ENCODE measurements at regions not wholly inside any gene's neighbourhood (a gene's known extent, or its start where the extent isn't known, plus 50 kb on each side); places are given as distances from the start of the nearest gene placed in this dataset.
"Not testable (repeated sequence)": the region's sequence is repeated elsewhere in the genome, so short reads cannot be mapped to it uniquely, and the experiment has no call there.

GRCh38 chr14:39665075-39665475 lies 232.8 kb upstream of the FBXO33 start:
- H3K9me3 ChIP-seq (ENCODE audit: insufficient read depth, low read depth, low read length), result no peaks in the 10 kb centered on the region
- H3K27ac ChIP-seq (ENCODE audit: low read depth, low read length), result no peak overlapping the region
- H3K4me2 ChIP-seq (ENCODE audit: low read length), result no peak overlapping the region
- H3K23ac ChIP-seq (ENCODE audit: low read length), result no peak overlapping the region
- H3K79me1 ChIP-seq (ENCODE audit: low read length), result no peaks in the 10 kb centered on the region
- H3K4ac ChIP-seq (ENCODE audit: low read depth, low read length), result no peak overlapping the region
- no peak overlapping the region for H3K18ac ChIP-seq (ENCODE audit: low read length)
- H4K91ac ChIP-seq (ENCODE audit: low read depth, low read length), result no peak overlapping the region
- H4K12ac ChIP-seq (ENCODE audit: low read depth, low read length), result no peak overlapping the region
- H2BK120ac ChIP-seq (ENCODE audit: insufficient read depth, low read length, poor library complexity), result no peak overlapping the region
- no peak for DNase-seq
- H3K14ac ChIP-seq (ENCODE audit: low read length), result no peak overlapping the region
- H3K36me3 ChIP-seq (ENCODE audit: control insufficient read depth in 1 of 2, insufficient read depth in 2 of 2, low read length in 2 of 2), result no peaks in the 10 kb centered on the region
- no peaks in the 10 kb centered on the region for H3K79me2 ChIP-seq (ENCODE audit: control insufficient read depth, insufficient read depth, low read length, poor library complexity)
- H2BK12ac ChIP-seq (ENCODE audit: low read length), result no peak overlapping the region
- no peak overlapping the region for H2AK5ac ChIP-seq (ENCODE audit: low read length)
- no peak overlapping the region for H3K4me3 ChIP-seq (ENCODE audit: low read depth, low read length)
- no peak overlapping the region for H4K8ac ChIP-seq (ENCODE audit: low read depth, low read length)
- no peak overlapping the region for H3K9ac ChIP-seq (ENCODE audit: low read length)
- no peak overlapping the region for H2BK5ac ChIP-seq (ENCODE audit: low read depth, low read length, poor library complexity)
- no peak overlapping the region for H2AFZ ChIP-seq (ENCODE audit: insufficient read depth, low read length, poor library complexity)
- no peaks in the 10 kb centered on the region for H3K4me1 ChIP-seq (ENCODE audit: control insufficient read depth in 1 of 2, insufficient read depth in 2 of 2, low read length in 2 of 2)
- no CpG with 5 or more reads among the region's 1 CpG for WGBS (ENCODE audit: extremely low coverage, insufficient coverage, insufficient read length)
- H3K27me3 ChIP-seq (ENCODE audit: insufficient read depth, low read length), result no peaks in the 10 kb centered on the region

GRCh38 chr14:39664646-39665045 lies 232.4 kb upstream of the FBXO33 start:
- Histone ChIP-seq H2BK120ac (ENCODE audit: insufficient read depth, low read length, poor library complexity) (no peak overlapping the region), H3K4me2 (ENCODE audit: low read length) (no peak overlapping the region), H2BK12ac (ENCODE audit: low read length) (no peak overlapping the region), H3K18ac (ENCODE audit: low read length) (no peak overlapping the region), H3K9ac (ENCODE audit: low read length) (no peak overlapping the region), H2AFZ (ENCODE audit: insufficient read depth, low read length, poor library complexity) (no peak overlapping the region), H3K4me3 (ENCODE audit: low read depth, low read length) (no peak overlapping the region), H3K27ac (ENCODE audit: low read depth, low read length) (no peak overlapping the region), H3K36me3 (ENCODE audit: control insufficient read depth in 1 of 2, insufficient read depth in 2 of 2, low read length in 2 of 2) (no peaks in the 10 kb centered on the region), H3K14ac (ENCODE audit: low read length) (no peak overlapping the region), H3K23ac (ENCODE audit: low read length) (no peak overlapping the region), H2BK5ac (ENCODE audit: low read depth, low read length, poor library complexity) (no peak overlapping the region), H3K79me1 (ENCODE audit: low read length) (no peaks in the 10 kb centered on the region), H2AK5ac (ENCODE audit: low read length) (no peak overlapping the region), H3K4me1 (ENCODE audit: control insufficient read depth in 1 of 2, insufficient read depth in 2 of 2, low read length in 2 of 2) (no peaks in the 10 kb centered on the region), H3K27me3 (ENCODE audit: insufficient read depth, low read length) (no peaks in the 10 kb centered on the region), H3K9me3 (ENCODE audit: insufficient read depth, low read depth, low read length) (no peaks in the 10 kb centered on the region), H4K91ac (ENCODE audit: low read depth, low read length) (no peak overlapping the region), H4K8ac (ENCODE audit: low read depth, low read length) (no peak overlapping the region), H4K12ac (ENCODE audit: low read depth, low read length) (no peak overlapping the region), H3K79me2 (ENCODE audit: control insufficient read depth, insufficient read depth, low read length, poor library complexity) (no peaks in the 10 kb centered on the region), H3K4ac (ENCODE audit: low read depth, low read length) (no peak overlapping the region)
- no peak for DNase-seq
- WGBS (ENCODE audit: extremely low coverage, insufficient coverage, insufficient read length), result no CpG with 5 or more reads among the region's 1 CpG

- Histone ChIP-seq H3K27me3 (ENCODE audit: insufficient read depth, low read length) (no peaks in the 10 kb centered on the region), H3K4ac (ENCODE audit: low read depth, low read length) (no peak overlapping the region), H3K4me1 (ENCODE audit: control insufficient read depth in 1 of 2, insufficient read depth in 2 of 2, low read length in 2 of 2) (no peaks in the 10 kb centered on the region), H3K4me2 (ENCODE audit: low read length) (no peak overlapping the region), H3K79me2 (ENCODE audit: control insufficient read depth, insufficient read depth, low read length, poor library complexity) (no peaks in the 10 kb centered on the region), H2BK120ac (ENCODE audit: insufficient read depth, low read length, poor library complexity) (no peak overlapping the region), H2AK5ac (ENCODE audit: low read length) (no peak overlapping the region), H3K9ac (ENCODE audit: low read length) (no peak overlapping the region), H4K12ac (ENCODE audit: low read depth, low read length) (no peak overlapping the region), H2BK5ac (ENCODE audit: low read depth, low read length, poor library complexity) (no peak overlapping the region), H3K36me3 (ENCODE audit: control insufficient read depth in 1 of 2, insufficient read depth in 2 of 2, low read length in 2 of 2) (no peaks in the 10 kb centered on the region), H2AFZ (ENCODE audit: insufficient read depth, low read length, poor library complexity) (no peak overlapping the region), H3K4me3 (ENCODE audit: low read depth, low read length) (no peak overlapping the region), H4K8ac (ENCODE audit: low read depth, low read length) (no peak overlapping the region), H3K18ac (ENCODE audit: low read length) (no peak overlapping the region), H3K23ac (ENCODE audit: low read length) (no peak overlapping the region), H4K91ac (ENCODE audit: low read depth, low read length) (no peak overlapping the region), H3K9me3 (ENCODE audit: insufficient read depth, low read depth, low read length) (no peaks in the 10 kb centered on the region), H3K27ac (ENCODE audit: low read depth, low read length) (no peak overlapping the region), H3K14ac (ENCODE audit: low read length) (no peak overlapping the region), H2BK12ac (ENCODE audit: low read length) (no peak overlapping the region), H3K79me1 (ENCODE audit: low read length) (no peaks in the 10 kb centered on the region)
- WGBS (ENCODE audit: extremely low coverage, insufficient coverage, insufficient read length), result no CpG with 5 or more reads among the region's 1 CpG
- DNase-seq, result no peak
Measured at GRCh38 chr14:39641224-39641623, 209.0 kb upstream of the FBXO33 start.

GRCh38 chr14:39639009-39639408 lies 206.8 kb upstream of the FBXO33 start:
- WGBS (ENCODE audit: extremely low coverage, insufficient coverage, insufficient read length), result no CpG with 5 or more reads among the region's 12 CpGs
- H3K27ac ChIP-seq (ENCODE audit: low read depth, low read length); H2BK120ac ChIP-seq (ENCODE audit: insufficient read depth, low read length, poor library complexity); H3K9ac ChIP-seq (ENCODE audit: low read length); H3K9me3 ChIP-seq (ENCODE audit: insufficient read depth, low read depth, low read length); H3K18ac ChIP-seq (ENCODE audit: low read length); H3K27me3 ChIP-seq (ENCODE audit: insufficient read depth, low read length); H3K4me3 ChIP-seq (ENCODE audit: low read depth, low read length); H4K12ac ChIP-seq (ENCODE audit: low read depth, low read length); H2AFZ ChIP-seq (ENCODE audit: insufficient read depth, low read length, poor library complexity); H3K4ac ChIP-seq (ENCODE audit: low read depth, low read length); H3K79me2 ChIP-seq (ENCODE audit: control insufficient read depth, insufficient read depth, low read length, poor library complexity); H3K14ac ChIP-seq (ENCODE audit: low read length); DNase-seq; H2BK12ac ChIP-seq (ENCODE audit: low read length); H4K8ac ChIP-seq (ENCODE audit: low read depth, low read length); H3K4me1 ChIP-seq (ENCODE audit: control insufficient read depth in 1 of 2, insufficient read depth in 2 of 2, low read length in 2 of 2); H3K4me2 ChIP-seq (ENCODE audit: low read length); H3K36me3 ChIP-seq (ENCODE audit: control insufficient read depth in 1 of 2, insufficient read depth in 2 of 2, low read length in 2 of 2); H3K79me1 ChIP-seq (ENCODE audit: low read length); H2AK5ac ChIP-seq (ENCODE audit: low read length); H4K91ac ChIP-seq (ENCODE audit: low read depth, low read length); H3K23ac ChIP-seq (ENCODE audit: low read length); H2BK5ac ChIP-seq (ENCODE audit: low read depth, low read length, poor library complexity): not testable (repeated sequence)

Measured in trophoblast cell (in vitro differentiated cells and primary cell).